DND-41 (cell line): ENCODE measurements at regions not wholly inside any gene's neighbourhood (a gene's known extent, or its start where the extent isn't known, plus 50 kb on each side); places are given as distances from the start of the nearest gene placed in this dataset.

Source experiments
- CTCF ChIP-seq: IDR thresholded peaks from 2 replicates; pipeline ENCODE4 v1.5.1; 2012; ENCODE audit warnings: borderline replicate concordance, low read length, moderate library complexity, mild to moderate bottlenecking; ENCODE audit not compliant: poor library complexity, severe bottlenecking; ENCODE audit errors: extremely low read depth
- EZH2 ChIP-seq: IDR thresholded peaks from 3 replicates; pipeline ENCODE4 v1.6.1; 2012; ENCODE audit warnings: borderline replicate concordance, low read depth, mild to moderate bottlenecking, moderate library complexity, low read length, inconsistent platforms; ENCODE audit not compliant: severe bottlenecking

GRCh38 chr13:21967871-21968270 is 297.0 kb downstream of the FGF9 start:
- TF ChIP-seq CTCF, result no peak
- no peak for TF ChIP-seq EZH2
